GM19455 (cell line): ENCODE measurements at regions not wholly inside any gene's neighbourhood (a gene's known extent, or its start where the extent isn't known, plus 50 kb on each side); places are given as distances from the start of the nearest gene placed in this dataset.
"Not testable (repeated sequence)": the region's sequence is repeated elsewhere in the genome, so short reads cannot be mapped to it uniquely, and the experiment has no call there.

Source experiments
- ATAC-seq: cut with Tn5 transposase; IDR thresholded peaks from one replicate; pipeline ENCODE4 v1.9.1; 2021; ENCODE audit not compliant: unreplicated experiment

GRCh38 chr4:117661091-117662072, 372.9 kb upstream of the NDST3 start:
- no peak for ATAC-seq

- ATAC-seq = no peak
These were observed 369.4 kb upstream of the NDST3 start for GRCh38 chr4:117664706-117665444.

- ATAC-seq = no peak
These were observed 358.1 kb upstream of the NDST3 start for GRCh38 chr4:117676153-117676552.

- ATAC-seq = no peak
These were observed 355.4 kb upstream of the NDST3 start for GRCh38 chr4:117678861-117679260.

- ATAC-seq = no peak
These were observed 342.5 kb upstream of the NDST3 start for GRCh38 chr4:117691572-117692351.

GRCh38 chr4:117692538-117692937, 341.7 kb upstream of the NDST3 start:
- ATAC-seq = no peak

GRCh38 chr4:117699595-117699994, 334.7 kb upstream of the NDST3 start:
- ATAC-seq = no peak

GRCh38 chr4:117700111-117700892, 334.0 kb upstream of the NDST3 start:
- no peak for ATAC-seq

GRCh38 chr4:117702353-117702752, 331.9 kb upstream of the NDST3 start:
- ATAC-seq = no peak

GRCh38 chr4:117704721-117705120, 329.6 kb upstream of the NDST3 start:
- ATAC-seq = no peak

GRCh38 chr4:117740736-117741135, 293.6 kb upstream of the NDST3 start:
- ATAC-seq = no peak

- not testable (repeated sequence) for ATAC-seq
These were observed 288.9 kb upstream of the NDST3 start for GRCh38 chr4:117745379-117745778.

- no peak for ATAC-seq
These were observed 278.8 kb upstream of the NDST3 start for GRCh38 chr4:117755438-117755837.

GRCh38 chr4:117768610-117769009, 265.7 kb upstream of the NDST3 start:
- ATAC-seq = no peak

GRCh38 chr4:117770269-117771102, 263.8 kb upstream of the NDST3 start:
- ATAC-seq = no peak

GRCh38 chr4:117771647-117772337, 262.5 kb upstream of the NDST3 start:
- ATAC-seq = no peak

GRCh38 chr4:117773064-117773936, 261.0 kb upstream of the NDST3 start:
- ATAC-seq = no peak

- no peak for ATAC-seq
These were observed 256.6 kb upstream of the NDST3 start for GRCh38 chr4:117777721-117778120.
